Mammary epithelial cell (primary cell): ENCODE measurements at regions not wholly inside any gene's neighbourhood (a gene's known extent, or its start where the extent isn't known, plus 50 kb on each side); places are given as distances from the start of the nearest gene placed in this dataset.

Source experiments
- CTCF ChIP-seq, 2 donors: IDR thresholded peaks in 1 of 2; conservative IDR thresholded peaks in 1 of 2; 2 replicates each; pipeline ENCODE4 v1.5.1; 2011 to 2012; ENCODE audit warnings: inconsistent platforms in 2 of 2, low read length in 2 of 2, mild to moderate bottlenecking in 2 of 2, control low read depth in 1 of 2, low read depth in 1 of 2; ENCODE audit not compliant: insufficient read depth in 1 of 2; ENCODE audit errors: extremely low read depth in 1 of 2
- EZH2 ChIP-seq: IDR thresholded peaks from 2 replicates; pipeline ENCODE4 v1.6.1; 2012; ENCODE audit warnings: low read length, inconsistent platforms, borderline replicate concordance

DNA sequence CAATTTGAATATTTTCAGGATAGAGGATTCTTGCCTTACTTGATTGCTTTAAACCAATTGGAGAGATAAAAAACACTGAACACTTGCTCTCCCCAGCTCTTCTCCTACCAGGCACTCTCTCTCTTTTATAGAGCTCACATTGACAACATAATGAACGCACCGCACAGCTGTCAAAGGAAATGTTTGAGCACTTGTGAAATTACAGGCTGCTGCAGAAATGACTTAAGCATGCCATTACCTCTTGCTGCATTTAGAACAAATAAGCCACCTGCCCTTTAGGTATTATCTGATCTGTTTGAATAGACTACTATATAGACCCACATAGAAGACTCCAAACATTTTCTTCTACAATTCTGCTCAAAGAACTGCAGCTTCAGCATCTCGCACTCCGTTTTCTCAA lies 227.7 kb downstream of the C4orf33 start:
- TF ChIP-seq CTCF (conservative IDR thresholded peaks at IDR 0.05 in 1 of 2, IDR thresholded peaks at IDR 0.05 in 1 of 2; ENCODE audit: extremely low read depth in 1 of 2, insufficient read depth in 1 of 2, low read depth in 1 of 2, low read length in 2 of 2) = no peak
- TF ChIP-seq EZH2 = no peak
